NCI-H446 treated with DMSO at 0.1 percent for 48 hours (cell line): ENCODE measurements at regions not wholly inside any gene's neighbourhood (a gene's known extent, or its start where the extent isn't known, plus 50 kb on each side); places are given as distances from the start of the nearest gene placed in this dataset.

Experiments used
- DNase-seq: peaks from one replicate; lab custom pipeline; 2025; lab: John Stamatoyannopoulos, UW

DNA sequence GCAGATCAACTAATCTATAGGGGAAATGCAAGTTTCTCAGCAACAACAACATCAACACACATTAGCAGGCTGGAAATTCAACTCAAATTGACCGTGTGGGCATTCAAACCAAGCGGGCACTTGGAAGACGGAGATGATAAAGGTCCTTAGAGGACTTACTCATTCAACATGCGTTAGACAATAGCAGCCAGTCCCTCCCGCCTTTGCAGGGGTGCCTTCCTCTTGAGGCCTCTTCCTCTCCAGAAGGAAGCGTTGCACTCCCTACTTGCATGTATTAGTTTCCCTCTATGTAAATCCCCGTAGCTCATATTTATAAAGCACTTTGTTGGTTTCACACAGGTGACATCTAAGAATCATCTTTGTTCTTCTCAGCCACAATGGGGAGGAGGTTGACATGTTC, 300.8 kb upstream of the STXBP5 start:
- no peak for DNase-seq

DNA sequence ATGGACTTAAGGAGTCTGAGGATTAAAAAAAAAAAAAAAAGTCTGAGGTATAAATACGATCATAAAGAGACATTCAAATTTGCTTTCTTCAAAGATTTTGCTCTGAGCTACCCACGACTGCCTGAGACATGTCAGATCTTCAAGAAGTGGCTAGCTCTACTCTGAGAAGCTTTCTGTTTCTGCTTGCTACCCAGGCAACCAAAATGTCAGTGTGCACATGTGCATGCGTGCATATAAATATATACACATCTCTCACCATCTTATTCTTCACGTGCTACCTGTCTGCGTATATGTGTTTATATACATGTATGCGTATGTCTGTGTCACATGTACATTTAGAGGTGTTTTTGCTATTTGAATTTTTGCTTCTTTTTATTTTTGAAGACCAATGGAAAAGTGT, 299.6 kb upstream of the STXBP5 start:
- DNase-seq = no peak

DNA sequence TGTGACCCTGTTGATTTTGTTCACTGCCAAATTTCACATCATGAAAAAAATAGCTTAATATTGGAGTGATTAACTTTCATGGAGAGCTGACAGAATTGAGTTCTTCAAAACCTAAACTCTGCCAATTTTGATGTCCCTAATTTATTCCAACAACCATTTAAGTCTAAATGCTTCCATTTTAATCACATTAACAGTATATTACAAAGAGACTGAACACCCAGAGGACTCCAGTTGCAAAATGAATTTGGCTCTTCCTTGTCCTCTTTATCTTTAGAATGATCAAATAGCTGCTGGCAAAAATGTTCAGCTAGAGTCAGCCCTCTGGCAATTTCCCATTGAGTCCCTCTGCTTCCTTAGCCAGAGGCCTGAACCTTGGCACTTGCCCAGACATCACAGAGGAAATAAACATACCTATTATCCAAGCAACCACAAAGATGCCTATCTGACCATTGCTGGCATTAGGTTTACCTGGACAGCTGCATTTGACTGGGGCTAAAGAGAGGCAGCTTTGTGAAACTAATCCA, 299.0 kb upstream of the STXBP5 start:
- peak; percentile 80 for DNase-seq

DNA sequence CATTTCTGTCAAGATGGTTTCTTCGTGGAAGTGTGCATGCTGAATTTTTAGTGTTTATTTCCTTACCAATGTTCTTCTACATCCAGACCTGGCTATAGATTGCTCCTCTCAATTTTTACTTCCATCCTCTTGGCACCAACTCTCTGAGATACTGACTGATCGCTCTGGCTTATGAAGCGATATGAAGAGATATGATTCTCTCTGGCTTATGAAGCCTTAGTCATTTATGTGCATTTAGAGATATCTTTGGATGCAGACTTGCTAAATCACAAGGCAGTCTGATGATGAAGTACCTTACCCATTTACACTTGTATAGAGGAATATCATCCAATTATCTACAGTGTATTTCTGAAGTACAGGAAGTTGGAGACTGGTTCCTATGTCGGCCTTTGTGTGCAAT, 295.4 kb upstream of the STXBP5 start:
- no peak for DNase-seq

DNA sequence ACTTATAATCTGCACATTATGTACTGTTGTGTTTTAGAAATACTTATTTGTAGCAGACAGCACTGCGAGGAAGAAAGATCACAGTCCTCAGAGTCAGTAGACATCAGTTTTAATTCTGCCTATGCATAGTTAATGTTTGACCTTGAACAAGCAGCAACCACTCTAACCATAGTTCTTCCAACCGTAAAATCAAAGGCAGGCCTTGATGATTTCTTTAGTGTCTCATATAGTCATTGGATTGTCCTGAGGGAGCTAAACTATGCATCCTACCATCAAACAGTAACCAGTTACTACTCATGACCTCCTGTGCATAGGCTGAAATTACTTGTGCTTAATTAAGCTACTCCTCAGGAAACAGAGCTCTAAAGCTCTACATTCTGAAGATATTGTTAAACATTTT, 294.8 kb upstream of the STXBP5 start:
- no peak for DNase-seq

DNA sequence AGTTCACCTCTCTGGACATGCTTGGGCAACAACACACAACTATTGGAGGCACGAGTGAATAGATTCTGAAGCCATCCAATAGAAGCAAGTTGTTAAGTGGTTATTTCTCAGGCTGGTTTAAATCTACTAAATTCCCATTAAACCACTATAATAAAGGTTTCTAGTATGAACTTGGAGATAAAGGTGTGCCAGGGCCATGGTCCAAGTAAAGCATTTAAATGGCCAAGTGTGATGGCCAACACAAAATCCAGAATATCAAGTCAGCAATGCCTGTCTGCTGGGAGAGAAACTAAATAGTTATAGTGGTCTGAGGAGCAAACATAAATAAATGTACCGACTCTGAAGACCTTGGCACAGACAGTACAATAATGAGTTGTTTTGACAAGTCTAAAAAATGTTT, 294.3 kb upstream of the STXBP5 start:
- DNase-seq = peak; percentile 12

DNA sequence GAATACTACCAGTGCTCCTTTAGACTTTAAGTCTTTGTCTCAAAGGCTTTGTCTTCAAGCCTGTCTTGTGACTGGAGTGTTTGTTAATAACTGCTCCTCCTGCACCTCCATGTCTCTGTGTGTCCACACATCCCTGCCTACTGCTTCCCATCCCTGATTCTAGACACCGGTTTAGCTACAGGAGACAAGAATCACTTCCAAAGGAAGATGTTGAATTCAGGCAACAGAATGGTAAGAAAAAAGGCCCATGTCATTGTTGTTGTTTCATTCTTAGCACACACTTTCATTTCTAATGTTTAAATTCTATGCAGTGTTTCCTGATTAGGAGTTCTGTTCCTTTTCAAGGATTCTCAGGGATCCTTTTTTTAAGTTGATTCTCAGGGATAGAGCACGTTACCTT, 293.6 kb upstream of the STXBP5 start:
- no peak for DNase-seq

DNA sequence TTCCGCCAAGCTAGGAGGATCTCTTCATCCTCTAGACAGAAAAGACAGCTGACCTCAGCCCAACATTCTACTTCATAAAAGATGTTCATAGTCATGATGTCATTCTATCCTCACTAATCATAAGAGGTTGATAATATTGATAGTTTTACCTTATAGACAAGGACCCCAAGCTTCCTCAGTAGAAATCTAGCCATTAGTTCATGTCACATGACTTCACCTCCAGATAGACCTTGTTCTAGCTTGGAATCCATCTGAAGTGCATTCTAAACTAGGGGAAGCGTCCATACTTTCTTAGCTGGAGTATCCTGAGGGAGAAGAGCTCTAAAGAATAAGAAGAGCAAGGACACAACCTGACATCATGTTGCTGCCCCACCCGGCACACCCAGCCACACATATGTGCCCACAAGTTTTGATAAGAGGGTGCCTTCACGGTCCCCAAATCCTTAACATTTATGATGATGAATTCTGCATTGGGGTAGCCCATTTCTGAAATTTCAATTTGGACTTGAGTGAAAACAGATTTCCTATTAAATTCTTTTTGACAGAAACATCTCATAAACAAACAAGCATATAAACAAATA, 292.5 kb upstream of the STXBP5 start:
- no peak for DNase-seq

DNA sequence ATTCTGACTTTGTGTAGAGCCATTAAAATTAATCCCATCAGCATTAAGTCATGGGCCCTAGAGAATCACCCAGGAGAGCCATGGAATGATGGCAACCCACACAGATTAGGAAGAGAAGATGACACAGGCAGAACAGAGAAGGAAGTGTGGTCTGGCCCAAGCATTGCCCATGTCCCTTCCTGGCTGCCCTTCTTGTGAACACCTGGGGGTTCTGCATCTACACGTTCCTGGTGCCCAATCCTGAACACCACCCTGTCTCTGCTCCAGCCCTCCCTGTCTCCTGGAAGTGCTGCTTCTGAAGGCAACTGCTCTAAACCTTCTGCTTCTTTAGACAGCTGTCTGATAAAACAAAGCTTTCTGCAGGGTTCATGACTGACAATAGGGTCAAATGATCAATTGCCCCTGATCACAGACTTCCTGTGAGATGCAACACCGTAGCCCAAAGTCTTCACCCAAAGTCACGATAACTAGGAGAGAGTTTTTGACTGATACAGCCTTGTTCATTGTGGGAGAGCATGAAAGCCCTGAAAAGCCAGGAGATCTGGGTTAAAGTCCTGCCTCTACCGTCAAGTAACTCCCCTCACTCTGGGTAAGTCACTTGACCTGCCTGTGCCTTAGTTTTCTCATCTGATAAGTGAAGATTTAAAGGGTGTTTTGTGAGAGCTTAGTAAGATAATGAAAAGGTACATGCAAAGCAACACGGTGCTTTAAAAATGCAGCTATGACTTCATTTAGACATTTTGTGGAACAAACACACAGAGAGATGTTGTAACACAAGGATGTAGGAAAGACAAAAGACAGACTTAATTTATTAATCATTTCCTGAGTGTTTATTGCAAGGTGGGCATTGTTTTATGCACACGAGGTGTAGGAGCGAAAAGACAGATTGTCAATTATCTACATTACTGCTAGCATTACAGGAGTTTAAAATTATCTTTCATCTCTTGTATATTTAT, 291.2 kb upstream of the STXBP5 start:
- DNase-seq = no peak

DNA sequence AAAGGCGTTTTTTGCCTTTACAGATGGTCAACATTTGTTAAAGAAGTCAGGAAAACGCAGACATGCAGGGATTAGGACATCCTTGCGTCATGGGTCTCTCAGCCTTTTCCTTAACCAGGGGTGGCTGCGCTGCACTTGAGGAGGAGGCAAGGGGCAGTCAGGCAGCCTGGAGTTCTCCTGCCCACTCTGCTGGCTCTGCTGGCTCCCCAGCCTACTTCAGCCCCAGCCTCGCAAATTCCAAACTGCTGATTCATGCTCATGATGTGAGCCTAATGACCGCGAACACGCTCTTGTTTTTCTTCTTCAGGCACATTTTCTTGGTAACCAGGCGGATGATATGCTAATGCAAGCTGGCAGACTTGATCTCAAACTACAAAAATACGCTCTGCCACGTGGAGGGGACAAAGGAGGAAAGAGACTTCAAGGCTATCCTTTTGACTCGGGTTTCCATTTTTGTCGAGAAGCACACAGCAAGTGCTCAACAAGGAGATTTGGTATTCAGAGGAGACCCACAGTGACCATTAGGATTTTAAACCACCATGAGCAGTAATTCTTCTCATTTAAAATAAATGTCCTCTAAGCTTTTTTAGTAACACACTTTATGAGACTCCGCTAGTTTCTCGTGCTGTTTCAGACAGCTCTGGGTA, 290.3 kb upstream of the STXBP5 start:
- DNase-seq = peak; percentile 69

DNA sequence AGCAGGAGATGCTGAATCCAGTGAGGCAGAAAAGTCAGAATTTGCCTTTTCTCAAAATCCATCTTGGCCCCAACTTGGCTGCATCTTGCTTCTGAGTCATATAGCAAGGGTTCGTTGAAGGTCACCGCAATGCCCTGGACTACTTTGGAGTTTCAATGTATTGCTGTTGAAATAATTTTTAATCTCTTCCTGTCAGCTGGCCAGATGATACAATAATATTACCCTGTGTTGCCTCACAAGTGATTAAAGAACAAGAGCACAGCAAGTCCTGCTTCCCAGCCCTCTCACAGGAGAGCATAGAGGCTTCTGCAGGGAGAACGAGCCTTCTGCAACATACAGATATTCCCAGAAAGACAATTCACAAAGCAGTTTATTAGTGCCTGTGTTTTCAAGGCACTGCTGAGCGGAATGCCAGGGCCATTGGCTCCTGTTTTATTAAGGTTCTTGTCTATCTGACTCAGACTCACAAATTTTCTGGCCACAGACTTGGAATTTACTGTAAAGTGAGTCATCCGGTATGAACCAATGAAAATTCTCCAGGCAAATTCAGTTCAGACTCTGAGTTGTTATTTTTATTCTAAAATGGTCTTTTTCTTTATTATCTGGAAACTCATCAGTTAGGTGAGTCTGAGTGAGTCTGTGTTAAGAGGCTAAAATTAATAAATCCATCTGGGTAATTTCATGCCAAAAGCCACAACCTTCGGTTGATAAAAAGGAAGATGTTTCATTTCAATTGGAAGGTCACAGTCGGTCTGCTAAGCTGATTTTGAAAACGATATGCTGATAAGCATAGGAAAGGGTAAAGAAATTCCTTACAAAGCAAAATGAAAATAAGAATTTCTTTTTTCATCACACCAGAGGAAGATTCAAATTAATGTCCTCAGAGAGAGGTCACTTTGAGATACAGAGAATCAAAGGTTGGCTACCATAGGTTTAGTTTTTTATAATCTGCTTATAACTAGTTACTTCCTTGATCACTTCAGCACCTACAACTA, 289.4 kb upstream of the STXBP5 start:
- DNase-seq = peak; percentile 49

DNA sequence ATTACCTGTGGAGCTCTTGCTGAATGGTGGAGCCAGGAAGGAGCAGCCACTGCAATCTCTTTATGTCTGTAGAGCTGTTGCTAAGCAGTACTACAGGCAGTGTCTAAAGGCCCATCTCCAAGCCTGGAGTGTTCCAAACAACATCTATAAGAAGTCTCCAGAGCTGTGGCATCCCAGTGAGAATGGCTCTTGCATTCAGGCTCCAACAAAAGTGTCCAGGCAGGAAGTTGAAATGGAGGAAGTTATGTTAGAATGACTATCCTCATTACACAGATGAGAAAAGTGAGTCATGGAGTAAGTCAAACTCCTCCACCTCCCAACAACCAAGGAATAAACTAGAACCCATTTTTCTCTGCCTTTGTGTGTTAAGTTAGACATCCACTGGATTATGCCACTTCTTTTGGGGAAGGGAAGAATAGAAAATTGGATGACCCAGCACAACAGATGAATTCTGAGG, 288.5 kb upstream of the STXBP5 start:
- DNase-seq = no peak

DNA sequence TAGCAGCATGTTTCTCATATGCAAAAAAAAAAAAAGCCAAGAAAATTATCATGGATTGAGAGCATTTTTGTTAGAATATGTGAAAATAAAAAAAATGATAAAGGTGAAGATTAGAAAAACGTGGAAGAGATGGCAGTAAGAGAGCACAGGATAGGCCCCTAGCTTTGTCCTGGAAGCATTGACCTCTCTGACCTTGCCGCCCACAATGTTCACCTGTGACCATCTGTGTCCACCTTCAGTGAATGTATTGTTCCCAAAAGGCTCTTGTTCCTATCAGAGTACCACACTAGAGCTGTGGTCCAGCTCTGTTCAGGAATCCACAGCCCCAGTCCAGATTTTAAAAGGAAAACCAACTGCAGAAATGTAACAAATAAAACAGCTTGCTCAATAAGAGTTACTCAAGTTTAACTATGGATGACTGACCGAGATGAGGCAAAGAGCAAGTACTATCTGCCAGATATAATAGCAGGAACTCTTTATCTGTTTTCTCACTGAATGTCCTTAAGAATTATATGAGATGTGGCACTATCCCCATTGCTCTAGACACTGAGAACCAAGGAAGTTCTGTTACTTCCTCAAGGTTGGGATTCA, 287.7 kb upstream of the STXBP5 start:
- no peak for DNase-seq

DNA sequence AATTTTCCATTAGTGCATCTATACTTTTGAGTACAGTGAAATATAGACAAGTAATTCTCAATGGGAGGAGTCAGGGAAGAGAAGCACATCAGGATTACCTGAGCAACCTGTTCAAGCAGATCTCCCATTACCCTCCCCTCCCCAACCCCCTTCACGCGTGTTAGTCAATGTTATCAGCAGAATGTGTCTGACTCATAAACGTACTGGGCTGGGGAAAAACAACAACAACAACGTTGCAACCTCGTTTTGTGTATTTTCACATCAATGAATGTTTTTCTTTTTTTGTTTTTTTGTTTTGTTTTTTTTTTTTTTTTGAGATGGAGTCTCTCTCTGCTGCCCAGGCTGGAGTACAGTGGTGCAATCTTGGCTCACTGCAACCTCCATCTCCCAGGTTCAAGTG, 287.0 kb upstream of the STXBP5 start:
- DNase-seq = no peak

DNA sequence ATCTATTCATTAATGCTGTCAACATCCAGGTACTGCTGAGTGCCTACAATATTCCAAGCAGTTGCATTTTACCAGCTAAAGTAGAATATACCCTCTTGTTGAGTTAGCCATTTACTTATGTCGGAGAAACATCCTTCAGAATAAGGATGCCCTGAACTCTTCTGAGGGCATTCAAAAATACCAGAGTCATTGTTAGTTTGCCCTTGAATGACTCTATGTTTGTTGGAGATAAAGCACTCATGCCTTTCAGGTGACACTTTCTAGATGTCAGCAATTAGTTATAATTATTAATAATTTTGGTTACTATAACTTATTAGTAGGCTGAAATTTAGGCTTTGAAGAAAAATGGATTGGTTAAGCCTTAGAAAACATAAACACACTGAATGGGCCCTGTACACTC, 286.2 kb upstream of the STXBP5 start:
- DNase-seq = no peak

DNA sequence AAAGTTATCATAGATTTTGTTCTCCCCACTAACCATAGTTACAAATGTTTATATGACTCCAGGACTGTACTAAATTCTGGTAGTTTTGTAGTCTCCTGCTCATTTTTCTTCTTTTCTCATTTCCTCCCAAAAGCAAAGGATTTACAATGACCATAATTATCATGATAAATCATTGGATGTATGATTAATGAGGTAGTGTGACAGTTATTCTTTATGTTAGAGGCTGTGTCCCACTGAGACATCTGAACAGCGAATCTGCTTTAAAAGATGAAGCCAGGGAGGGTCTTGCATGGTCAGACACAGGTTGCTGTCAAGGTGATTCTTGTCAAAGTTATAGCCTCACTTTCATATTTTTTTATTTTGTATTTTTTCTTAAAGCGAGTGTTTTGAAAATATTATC, 285.2 kb upstream of the STXBP5 start:
- no peak for DNase-seq

DNA sequence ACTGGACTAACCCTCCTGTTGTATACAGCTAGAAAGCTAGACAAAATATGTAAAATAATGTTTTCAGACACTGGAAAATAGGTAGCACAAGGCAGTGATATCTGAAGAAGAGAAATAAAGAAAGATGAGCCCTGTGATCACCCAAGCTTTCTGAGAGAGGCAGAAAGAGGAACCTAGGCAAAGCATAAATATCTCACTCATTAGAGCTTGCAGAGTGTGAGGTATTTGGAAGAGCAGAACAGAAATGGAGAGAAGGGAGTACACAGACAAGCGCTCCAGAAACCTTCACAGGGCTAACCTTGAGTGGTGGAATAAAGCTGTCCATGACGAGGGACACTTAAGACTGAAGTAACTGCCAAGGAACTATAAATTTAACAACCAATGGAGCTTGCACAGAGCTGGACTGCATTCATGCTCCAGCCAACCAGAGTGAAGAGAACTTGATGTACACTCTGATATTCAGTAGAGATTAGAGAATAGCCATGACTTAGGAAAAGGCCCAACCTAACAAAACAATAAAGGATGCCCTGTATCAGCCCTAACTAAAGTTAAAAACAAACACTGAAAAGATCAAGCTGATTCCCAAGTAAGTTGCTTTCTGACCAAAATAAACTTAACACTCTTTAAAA, 280.9 kb upstream of the STXBP5 start:
- no peak for DNase-seq

DNA sequence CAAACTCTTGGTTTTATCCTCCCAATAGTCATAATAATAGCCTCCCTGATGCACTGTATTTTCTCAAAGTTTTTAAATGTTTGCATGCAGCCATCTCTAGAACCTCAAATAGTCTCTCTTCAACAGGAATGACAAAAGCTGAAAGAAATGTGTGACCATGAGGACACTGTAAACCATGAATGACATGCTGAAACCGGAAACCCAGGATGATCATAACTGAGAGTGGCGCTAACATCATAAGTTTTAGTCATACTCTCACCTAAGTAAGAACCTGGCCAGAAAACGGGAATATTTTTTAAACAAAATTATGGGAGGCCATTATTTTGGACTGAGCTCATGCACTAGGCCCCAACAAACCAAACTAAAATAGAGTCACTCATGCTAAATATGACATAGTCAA, 278.4 kb upstream of the STXBP5 start:
- no peak for DNase-seq

DNA sequence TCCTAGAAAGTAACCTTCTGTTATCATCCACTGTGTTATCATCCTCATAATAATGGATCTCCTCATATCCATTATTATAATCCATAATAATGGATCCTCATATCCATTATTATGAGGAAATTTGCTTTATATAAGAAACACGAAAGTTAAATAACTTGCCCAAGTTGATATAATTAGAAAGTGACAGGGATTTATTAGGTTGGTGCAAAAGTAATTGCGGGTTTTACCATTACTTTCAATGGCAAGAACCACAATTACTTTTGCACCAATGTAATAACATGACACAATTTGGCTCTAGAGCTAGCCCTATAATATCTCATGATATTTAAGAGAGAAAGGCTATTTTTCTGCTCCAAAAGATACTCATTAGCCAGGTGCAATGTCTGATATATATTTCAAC, 275.7 kb upstream of the STXBP5 start:
- DNase-seq = no peak

DNA sequence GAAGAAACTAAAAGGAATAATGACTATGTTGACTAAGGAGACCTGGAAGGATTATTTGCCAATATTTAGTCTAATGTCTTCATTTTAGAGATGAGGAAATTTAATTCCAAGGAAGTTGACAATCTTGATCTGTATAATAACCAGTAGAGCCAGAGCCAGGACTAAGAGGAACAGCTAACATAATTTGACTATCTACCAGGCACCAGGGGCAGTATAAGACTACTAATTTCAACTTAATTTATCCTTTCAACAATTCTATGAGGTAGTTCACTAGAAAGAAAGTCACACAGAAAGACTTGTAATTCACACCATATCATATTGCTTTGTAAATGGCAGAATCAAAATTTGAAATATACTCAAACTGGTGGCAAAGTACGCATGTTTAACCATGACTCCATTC, 273.0 kb upstream of the STXBP5 start:
- peak; percentile 14 for DNase-seq

DNA sequence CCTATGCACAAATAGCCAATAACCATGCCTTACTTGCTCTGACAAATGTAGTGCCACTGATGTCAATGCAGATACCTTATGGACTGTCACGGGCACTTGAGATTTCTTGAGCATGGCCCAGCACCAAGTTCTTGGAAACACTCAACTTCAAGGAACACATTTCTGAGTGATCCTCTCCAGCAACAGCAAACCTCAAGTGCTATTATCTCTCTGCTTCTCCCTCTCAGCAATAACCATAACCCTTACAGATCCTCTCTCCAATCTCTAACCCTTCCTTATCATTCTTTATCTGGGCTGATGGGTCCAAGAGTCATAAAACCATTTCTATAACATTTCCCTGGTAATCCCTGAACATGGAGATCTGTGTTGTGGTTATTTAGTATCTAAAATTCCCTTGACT, 266.9 kb upstream of the STXBP5 start:
- DNase-seq = no peak
